ENCODE measurements at regions not wholly inside any gene's neighbourhood (a gene's known extent, or its start where the extent isn't known, plus 50 kb on each side); places are given as distances from the start of the nearest gene placed in this dataset.

- no peak for TF ChIP-seq CTCF (IDR thresholded peaks at IDR 0.05)
- H3K9me3 ChIP-seq = peaks cover 0 to 5% of the 10 kb centered on the region in 2 donors
- DNase-seq (ENCODE audit: low spot score) = no peak
- H3K36me3 ChIP-seq = no peaks in the 10 kb centered on the region
- no peak overlapping the region for H3K27ac ChIP-seq
- no peak overlapping the region for H3K4me3 ChIP-seq
- no peaks in the 10 kb centered on the region for H3K4me1 ChIP-seq
- H3K27me3 ChIP-seq = no peaks in the 10 kb centered on the region
Observed at GRCh38 chr5:84825606-84826005, 440.9 kb upstream of the EDIL3 start.

- no peaks in the 10 kb centered on the region for H3K36me3 ChIP-seq
- H3K4me1 ChIP-seq = no peaks in the 10 kb centered on the region
- no peak for TF ChIP-seq CTCF (IDR thresholded peaks at IDR 0.05)
- no peaks in the 10 kb centered on the region for H3K9me3 ChIP-seq
- no peak overlapping the region for H3K27ac ChIP-seq
- H3K4me3 ChIP-seq = no peak overlapping the region
- H3K27me3 ChIP-seq = no peaks in the 10 kb centered on the region
- DNase-seq (ENCODE audit: low spot score) = no peak
Observed at GRCh38 chr5:84821924-84822323, 437.2 kb upstream of the EDIL3 start.

GRCh38 chr5:84817953-84818352, 433.3 kb upstream of the EDIL3 start:
- no peak for TF ChIP-seq CTCF (IDR thresholded peaks at IDR 0.05)
- Histone ChIP-seq H3K4me1 (no peaks in the 10 kb centered on the region), H3K9me3 (no peaks in the 10 kb centered on the region), H3K27ac (no peak overlapping the region), H3K36me3 (no peaks in the 10 kb centered on the region), H3K27me3 (no peaks in the 10 kb centered on the region), H3K4me3 (no peak overlapping the region)
- DNase-seq (ENCODE audit: low spot score) = no peak

GRCh38 chr5:84816746-84817547, 432.3 kb upstream of the EDIL3 start:
- TF ChIP-seq CTCF (IDR thresholded peaks at IDR 0.05) = no peak

GRCh38 chr5:84816160-84816559, 431.5 kb upstream of the EDIL3 start:
- Histone ChIP-seq H3K36me3 (no peaks in the 10 kb centered on the region), H3K27ac (no peak overlapping the region), H3K27me3 (no peaks in the 10 kb centered on the region), H3K4me3 (no peak overlapping the region), H3K9me3 (no peaks in the 10 kb centered on the region), H3K4me1 (no peaks in the 10 kb centered on the region)
- TF ChIP-seq CTCF (IDR thresholded peaks at IDR 0.05) = no peak
- DNase-seq (ENCODE audit: low spot score) = no peak

More at GRCh38 chr5:84816746-84817547, 432.3 kb upstream of the EDIL3 start:
- H3K36me3 ChIP-seq = no peaks in the 10 kb centered on the region
- H3K4me3 ChIP-seq = no peak overlapping the region
- no peaks in the 10 kb centered on the region for H3K9me3 ChIP-seq
- H3K4me1 ChIP-seq = no peaks in the 10 kb centered on the region
- no peaks in the 10 kb centered on the region for H3K27me3 ChIP-seq
- DNase-seq (ENCODE audit: low spot score) = no peak
- no peak overlapping the region for H3K27ac ChIP-seq

GRCh38 chr5:84805473-84805872, 420.8 kb upstream of the EDIL3 start:
- Histone ChIP-seq H3K36me3 (no peaks in the 10 kb centered on the region), H3K27ac (no peak overlapping the region), H3K9me3 (no peaks in the 10 kb centered on the region), H3K27me3 (no peaks in the 10 kb centered on the region), H3K4me1 (no peaks in the 10 kb centered on the region), H3K4me3 (no peak overlapping the region)
- TF ChIP-seq CTCF (IDR thresholded peaks at IDR 0.05) = no peak
- DNase-seq (ENCODE audit: low spot score) = no peak

Measured in right atrium auricular region (tissue), 2 donors.